Keratinocyte (primary cell): ENCODE measurements at regions not wholly inside any gene's neighbourhood (a gene's known extent, or its start where the extent isn't known, plus 50 kb on each side); places are given as distances from the start of the nearest gene placed in this dataset.

Experiments
- DNase-seq: peaks from one replicate; pipeline ENCODE4 v3.0.0-alpha.2; 2011; ENCODE audit warnings: low read depth, missing footprints, low spot score
- FAIRE-seq: peaks from 2 replicates; lab custom pipeline; 2011; peaks lifted over from hg19 to GRCh38; lab: Jason Lieb, UNC
- H2AFZ ChIP-seq: 2 replicates; pipeline ENCODE4 v1.6.0; 2012; ENCODE audit warnings: low read length, control low read depth, inconsistent platforms; ENCODE audit not compliant: control insufficient read depth
- H3K27ac ChIP-seq: 2 replicates; pipeline ENCODE4 v1.5.1; 2011; ENCODE audit warnings: low read length; ENCODE audit not compliant: control insufficient read depth, insufficient read depth
- H3K27me3 ChIP-seq: 3 replicates; pipeline ENCODE4 v1.6.0; 2011; ENCODE audit warnings: low read length; ENCODE audit not compliant: control insufficient read depth, insufficient read depth; ENCODE audit errors: extremely low read depth
- H3K36me3 ChIP-seq, 2 experiments: 2 replicates in 1 of 2; 3 replicates in 1 of 2; pipeline ENCODE4 v1.5.1; 2011; ENCODE audit warnings: low read length in 2 of 2, mild to moderate bottlenecking in 1 of 2; ENCODE audit not compliant: control insufficient read depth in 2 of 2, insufficient read depth in 2 of 2; ENCODE audit errors: extremely low read depth in 1 of 2
- H3K4me1 ChIP-seq: 3 replicates; pipeline ENCODE4 v1.5.1; 2011; ENCODE audit warnings: low read length; ENCODE audit not compliant: control insufficient read depth, insufficient read depth; ENCODE audit errors: extremely low read depth
- H3K4me2 ChIP-seq: 3 replicates; pipeline ENCODE4 v1.6.0; 2011; ENCODE audit warnings: low read depth, low read length; ENCODE audit not compliant: control insufficient read depth, insufficient read depth; ENCODE audit errors: extremely low read depth
- H3K4me3 ChIP-seq, 3 experiments: fragments of 200-600 bp in 1 of 3; sonication (generic) in 1 of 3; 2 replicates in 2 of 3; 3 replicates in 1 of 3; pipeline ENCODE4 v1.5.1; 2011 to 2016; ENCODE audit warnings: low read length in 3 of 3, mild to moderate bottlenecking in 3 of 3, control low read depth in 2 of 3, inconsistent platforms in 1 of 3, low read depth in 1 of 3, mixed read lengths in 1 of 3, mixed run types in 1 of 3, moderate library complexity in 1 of 3; ENCODE audit not compliant: control insufficient read depth in 2 of 3, insufficient read depth in 2 of 3; ENCODE audit errors: extremely low read depth in 1 of 3
- H3K79me2 ChIP-seq: 2 replicates; pipeline ENCODE4 v1.6.0; 2012; ENCODE audit warnings: low read length; ENCODE audit not compliant: control insufficient read depth, insufficient read depth
- H3K9ac ChIP-seq: 3 replicates; pipeline ENCODE4 v1.6.0; 2011; ENCODE audit warnings: low read length; ENCODE audit not compliant: control insufficient read depth, insufficient read depth; ENCODE audit errors: extremely low read depth
- H3K9me1 ChIP-seq: 3 replicates; pipeline ENCODE4 v1.6.0; 2011; ENCODE audit warnings: low read length; ENCODE audit not compliant: control insufficient read depth, insufficient read depth; ENCODE audit errors: extremely low read depth
- H3K9me3 ChIP-seq: 2 replicates; pipeline ENCODE4 v1.5.1; 2012; ENCODE audit warnings: low read depth, low read length; ENCODE audit not compliant: control insufficient read depth
- H4K20me1 ChIP-seq: 3 replicates; pipeline ENCODE4 v1.6.0; 2011; ENCODE audit warnings: low read length; ENCODE audit not compliant: control insufficient read depth, insufficient read depth; ENCODE audit errors: extremely low read depth
- EZH2 ChIP-seq: IDR thresholded peaks from one replicate; pipeline ENCODE4 v1.6.1; 2012; ENCODE audit warnings: inconsistent platforms, mild to moderate bottlenecking, low read length, moderate library complexity
- dilution Hi-C: fragments of 300-500 bp; cut with MboI; formaldehyde crosslinking; loops from one replicate; pipeline ENCODE4 v1.7.0; 2020; ENCODE audit warnings: low sequenced_read_pairs; ENCODE audit not compliant: extremely low pct_ligation_motif_present
- TF ChIP-seq, protein P1 (sequence below), 3 experiments: IDR thresholded peaks in 1 of 3; conservative IDR thresholded peaks in 1 of 3; optimal IDR thresholded peaks in 1 of 3; 2 replicates in 2 of 3; 3 replicates in 1 of 3; pipeline versions ENCODE3 to v1.5.1; 2011; ENCODE audit warnings: low read length in 3 of 3, mild to moderate bottlenecking in 3 of 3, moderate library complexity in 2 of 3, control low read depth in 1 of 3, inconsistent platforms in 1 of 3; ENCODE audit not compliant: insufficient read depth in 2 of 3; ENCODE audit errors: extremely low read depth in 1 of 3

DNA sequence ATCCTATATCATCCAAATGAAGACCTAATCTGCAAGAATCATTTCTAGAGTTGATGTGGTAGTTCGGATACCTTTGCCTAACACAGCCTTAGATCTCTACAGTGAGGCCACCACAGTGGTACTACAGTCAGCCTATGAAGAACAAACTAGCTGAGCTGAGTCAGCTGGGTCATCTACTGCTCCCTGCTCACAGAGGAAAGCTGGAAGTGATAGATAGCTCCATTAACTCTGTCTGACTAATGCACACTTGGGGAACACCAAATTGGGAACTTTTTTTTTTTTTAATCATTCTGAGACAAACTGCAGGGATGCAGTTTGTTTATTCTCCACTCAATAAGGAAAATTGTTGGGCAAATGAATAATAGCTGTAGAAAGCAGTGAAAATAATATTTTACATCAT is 1160.6 kb downstream of the PCDH9 start:
- TF ChIP-seq, protein P1, sequence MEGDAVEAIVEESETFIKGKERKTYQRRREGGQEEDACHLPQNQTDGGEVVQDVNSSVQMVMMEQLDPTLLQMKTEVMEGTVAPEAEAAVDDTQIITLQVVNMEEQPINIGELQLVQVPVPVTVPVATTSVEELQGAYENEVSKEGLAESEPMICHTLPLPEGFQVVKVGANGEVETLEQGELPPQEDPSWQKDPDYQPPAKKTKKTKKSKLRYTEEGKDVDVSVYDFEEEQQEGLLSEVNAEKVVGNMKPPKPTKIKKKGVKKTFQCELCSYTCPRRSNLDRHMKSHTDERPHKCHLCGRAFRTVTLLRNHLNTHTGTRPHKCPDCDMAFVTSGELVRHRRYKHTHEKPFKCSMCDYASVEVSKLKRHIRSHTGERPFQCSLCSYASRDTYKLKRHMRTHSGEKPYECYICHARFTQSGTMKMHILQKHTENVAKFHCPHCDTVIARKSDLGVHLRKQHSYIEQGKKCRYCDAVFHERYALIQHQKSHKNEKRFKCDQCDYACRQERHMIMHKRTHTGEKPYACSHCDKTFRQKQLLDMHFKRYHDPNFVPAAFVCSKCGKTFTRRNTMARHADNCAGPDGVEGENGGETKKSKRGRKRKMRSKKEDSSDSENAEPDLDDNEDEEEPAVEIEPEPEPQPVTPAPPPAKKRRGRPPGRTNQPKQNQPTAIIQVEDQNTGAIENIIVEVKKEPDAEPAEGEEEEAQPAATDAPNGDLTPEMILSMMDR (optimal IDR thresholded peaks at IDR 0.05 in 1 of 3, IDR thresholded peaks at IDR 0.05 in 1 of 3, conservative IDR thresholded peaks at IDR 0.05 in 1 of 3; ENCODE audit: extremely low read depth in 1 of 3, insufficient read depth in 2 of 3, low read length in 3 of 3) = no peak
- TF ChIP-seq EZH2 = no peak
- Histone ChIP-seq H3K4me3 (no peak overlapping the region), H3K27ac (no peak overlapping the region), H4K20me1 (no peaks in the 10 kb centered on the region), H3K79me2 (no peaks in the 10 kb centered on the region), H3K27me3 (no peaks in the 10 kb centered on the region), H2AFZ (no peak overlapping the region), H3K9me1 (no peaks in the 10 kb centered on the region), H3K36me3 (no peaks in the 10 kb centered on the region), H3K9me3 (no peaks in the 10 kb centered on the region), H3K4me1 (no peaks in the 10 kb centered on the region), H3K4me2 (no peak overlapping the region), H3K9ac (no peak overlapping the region)
- dilution Hi-C loops = no loop called here
- DNase-seq (no peak), FAIRE-seq (no peak)

DNA sequence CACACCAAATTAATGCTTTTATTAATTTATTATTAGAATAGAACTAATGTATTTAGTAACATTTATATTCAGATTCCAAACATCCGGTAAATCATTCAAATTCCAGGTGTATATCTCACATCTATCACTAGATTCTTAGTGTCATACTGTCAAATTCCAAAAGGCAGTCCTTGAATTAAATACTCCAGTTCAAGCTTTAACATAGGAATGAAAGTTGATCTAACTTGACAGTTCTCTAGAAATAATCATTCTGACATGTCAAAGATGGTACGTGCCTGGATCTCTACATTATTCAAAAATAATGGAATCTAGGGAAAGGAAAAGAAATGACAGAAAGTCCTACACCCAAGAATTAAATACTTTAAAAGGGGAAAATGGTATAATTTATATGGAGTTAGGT is 1161.5 kb downstream of the PCDH9 start:
- dilution Hi-C loops = no loop called here

More for the DNA sequence above, 1161.5 kb downstream of the PCDH9 start:
- no peaks in the 10 kb centered on the region for H3K4me1 ChIP-seq
- H3K27me3 ChIP-seq = no peaks in the 10 kb centered on the region
- no peaks in the 10 kb centered on the region for H3K79me2 ChIP-seq
- H2AFZ ChIP-seq = no peak overlapping the region
- no peaks in the 10 kb centered on the region for H3K9me3 ChIP-seq
- no peak overlapping the region for H3K4me3 ChIP-seq
- no peak for FAIRE-seq
- TF ChIP-seq EZH2 = no peak
- TF ChIP-seq, protein P1 (optimal IDR thresholded peaks at IDR 0.05 in 1 of 3, IDR thresholded peaks at IDR 0.05 in 1 of 3, conservative IDR thresholded peaks at IDR 0.05 in 1 of 3; ENCODE audit: extremely low read depth in 1 of 3, insufficient read depth in 2 of 3, low read length in 3 of 3) = no peak
- DNase-seq = no peak
- H3K9ac ChIP-seq = no peak overlapping the region
- no peak overlapping the region for H3K27ac ChIP-seq
- H4K20me1 ChIP-seq = no peaks in the 10 kb centered on the region
- no peaks in the 10 kb centered on the region for H3K9me1 ChIP-seq
- no peaks in the 10 kb centered on the region for H3K36me3 ChIP-seq
- no peak overlapping the region for H3K4me2 ChIP-seq
